Neural crest cell (in vitro differentiated cells): ENCODE measurements at regions not wholly inside any gene's neighbourhood (a gene's known extent, or its start where the extent isn't known, plus 50 kb on each side); places are given as distances from the start of the nearest gene placed in this dataset.

ENCODE experiments used
- DNase-seq: peaks from one replicate; pipeline ENCODE4 v3.0.0; 2021; ENCODE audit warnings: low read depth, mixed read lengths, low spot score
- H3K27ac Mint-ChIP-seq: one replicate; pipeline ENCODE4 v1.8.0; 2021; ENCODE audit warnings: mild to moderate bottlenecking, mixed read lengths; ENCODE audit not compliant: unreplicated experiment
- H3K27me3 Mint-ChIP-seq: 2 replicates; pipeline ENCODE4 v1.8.0; 2021; ENCODE audit warnings: low read depth, mild to moderate bottlenecking, mixed read lengths
- H3K36me3 Mint-ChIP-seq: 2 replicates; pipeline ENCODE4 v1.8.0; 2021; ENCODE audit warnings: low read depth, mild to moderate bottlenecking, mixed read lengths
- H3K4me1 Mint-ChIP-seq: 2 replicates; pipeline ENCODE4 v1.8.0; 2021; ENCODE audit warnings: mixed read lengths
- H3K4me3 Mint-ChIP-seq: one replicate; pipeline ENCODE4 v1.8.0; 2021; ENCODE audit warnings: mild to moderate bottlenecking, mixed read lengths
- H3K9me3 Mint-ChIP-seq: 2 replicates; pipeline ENCODE4 v1.8.0; 2021; ENCODE audit warnings: mixed read lengths
- TF ChIP-seq, protein P1 (sequence below): fragments of 200-600 bp; sonication (generic); conservative IDR thresholded peaks from 2 replicates; pipeline ENCODE4 v1.5.0; 2021; ENCODE audit warnings: antibody characterized with exemption, mild to moderate bottlenecking

- DNase-seq, result no peak
- Mint-ChIP-seq H3K4me3 (no peak overlapping the region), H3K9me3 (no peaks in the 10 kb centered on the region), H3K27ac (no peak overlapping the region), H3K36me3 (no peaks in the 10 kb centered on the region), H3K27me3 (no peaks in the 10 kb centered on the region), H3K4me1 (no peaks in the 10 kb centered on the region)
- TF ChIP-seq, protein P1, sequence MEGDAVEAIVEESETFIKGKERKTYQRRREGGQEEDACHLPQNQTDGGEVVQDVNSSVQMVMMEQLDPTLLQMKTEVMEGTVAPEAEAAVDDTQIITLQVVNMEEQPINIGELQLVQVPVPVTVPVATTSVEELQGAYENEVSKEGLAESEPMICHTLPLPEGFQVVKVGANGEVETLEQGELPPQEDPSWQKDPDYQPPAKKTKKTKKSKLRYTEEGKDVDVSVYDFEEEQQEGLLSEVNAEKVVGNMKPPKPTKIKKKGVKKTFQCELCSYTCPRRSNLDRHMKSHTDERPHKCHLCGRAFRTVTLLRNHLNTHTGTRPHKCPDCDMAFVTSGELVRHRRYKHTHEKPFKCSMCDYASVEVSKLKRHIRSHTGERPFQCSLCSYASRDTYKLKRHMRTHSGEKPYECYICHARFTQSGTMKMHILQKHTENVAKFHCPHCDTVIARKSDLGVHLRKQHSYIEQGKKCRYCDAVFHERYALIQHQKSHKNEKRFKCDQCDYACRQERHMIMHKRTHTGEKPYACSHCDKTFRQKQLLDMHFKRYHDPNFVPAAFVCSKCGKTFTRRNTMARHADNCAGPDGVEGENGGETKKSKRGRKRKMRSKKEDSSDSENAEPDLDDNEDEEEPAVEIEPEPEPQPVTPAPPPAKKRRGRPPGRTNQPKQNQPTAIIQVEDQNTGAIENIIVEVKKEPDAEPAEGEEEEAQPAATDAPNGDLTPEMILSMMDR, result no peak
Observed at GRCh38 chr6:9435281-9435680, 979.6 kb downstream of the TFAP2A start.

DNA sequence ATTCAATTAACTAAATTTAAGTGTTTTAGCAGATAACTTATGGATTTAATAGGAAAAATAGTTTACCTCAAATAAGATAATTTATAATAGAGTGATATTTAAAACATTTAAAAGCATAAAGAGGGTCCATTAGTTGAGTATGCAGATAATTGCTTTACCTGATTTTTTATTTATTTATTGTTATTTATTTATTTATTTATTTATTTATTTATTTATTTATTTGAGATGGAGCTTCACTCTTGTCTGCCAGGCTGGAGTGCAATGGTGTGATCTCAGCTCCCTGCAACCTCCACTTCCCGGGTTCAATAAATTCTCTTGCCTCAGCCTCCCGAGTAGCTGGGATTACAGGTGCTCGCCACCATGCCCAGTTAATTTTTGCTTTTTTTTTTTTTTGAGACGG is 982.9 kb downstream of the TFAP2A start:
- Mint-ChIP-seq H3K36me3 (no peaks in the 10 kb centered on the region), H3K9me3 (peaks cover 2% of the 10 kb centered on the region), H3K27me3 (no peaks in the 10 kb centered on the region), H3K4me1 (no peaks in the 10 kb centered on the region), H3K4me3 (no peak overlapping the region), H3K27ac (no peak overlapping the region)
- TF ChIP-seq, protein P1, result no peak
- no peak for DNase-seq

GRCh38 chr6:9428421-9429172 is 986.3 kb downstream of the TFAP2A start:
- no peaks in the 10 kb centered on the region for H3K27me3 Mint-ChIP-seq
- H3K4me3 Mint-ChIP-seq, result no peak overlapping the region
- peaks cover 2% of the 10 kb centered on the region for H3K9me3 Mint-ChIP-seq
- no peak for DNase-seq
- no peaks in the 10 kb centered on the region for H3K4me1 Mint-ChIP-seq
- H3K36me3 Mint-ChIP-seq, result no peaks in the 10 kb centered on the region
- TF ChIP-seq, protein P1, result no peak
- H3K27ac Mint-ChIP-seq, result no peak overlapping the region

DNA sequence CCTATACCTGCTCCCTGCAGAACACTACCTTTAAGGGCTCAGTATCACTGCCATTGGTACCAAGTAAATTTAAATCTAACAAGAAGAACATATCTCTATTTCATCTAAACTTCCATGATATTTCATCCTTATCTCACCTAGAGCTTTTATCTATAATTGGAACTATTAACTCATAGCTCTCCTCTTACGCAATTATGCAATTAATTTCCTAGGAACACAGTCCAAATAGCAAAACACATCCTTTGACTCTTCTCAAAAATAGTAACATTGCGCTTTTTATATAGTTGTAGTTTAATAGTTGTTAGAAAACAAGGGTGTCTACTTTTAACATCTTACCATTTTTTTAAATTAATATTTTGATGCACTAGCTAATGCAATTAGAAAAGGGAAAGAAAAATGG is 986.8 kb upstream of the SLC35B3 start:
- no peaks in the 10 kb centered on the region for H3K4me1 Mint-ChIP-seq
- TF ChIP-seq, protein P1, result no peak
- H3K4me3 Mint-ChIP-seq, result no peak overlapping the region
- H3K27ac Mint-ChIP-seq, result no peak overlapping the region
- DNase-seq, result no peak
- H3K9me3 Mint-ChIP-seq, result peaks cover 3% of the 10 kb centered on the region
- no peaks in the 10 kb centered on the region for H3K36me3 Mint-ChIP-seq
- H3K27me3 Mint-ChIP-seq, result no peaks in the 10 kb centered on the region

- TF ChIP-seq, protein P1, result no peak
- Mint-ChIP-seq H3K4me3 (no peak overlapping the region), H3K9me3 (peaks cover 3% of the 10 kb centered on the region), H3K36me3 (no peaks in the 10 kb centered on the region), H3K27ac (no peak overlapping the region), H3K27me3 (no peaks in the 10 kb centered on the region), H3K4me1 (no peaks in the 10 kb centered on the region)
- DNase-seq, result no peak
Observed at GRCh38 chr6:9420316-9421015, 985.1 kb upstream of the SLC35B3 start.
